GM12878 (cell line): ENCODE measurements at regions not wholly inside any gene's neighbourhood (a gene's known extent, or its start where the extent isn't known, plus 50 kb on each side); places are given as distances from the start of the nearest gene placed in this dataset.

Experiments used
- ATAC-seq: fragments of 200-7000 bp; cut with Tn5 transposase; 3 replicates; pipeline ENCODE4 v1.9.1; 2020; ENCODE audit warnings: mild to moderate bottlenecking, moderate library complexity
- BruUV-seq: library from RNA; stranded (reverse); fragments of 400-500 nt; replicated peaks from 2 replicates; lab custom pipeline; 2021; lab: Mats Ljungman, UMichigan
- CTCF ChIA-PET: fragments of 300-600 bp; sonication (Branson Sonifier 250); formaldehyde crosslinking; extraction: SDS; loops from one replicate; lab custom pipeline; 2021; ENCODE audit warnings: inconsistent platforms; lab: Yijun Ruan, JAX
- POLR2A ChIA-PET: fragments of 350-600 bp; formaldehyde crosslinking; extraction: SDS; loops from one replicate; lab custom pipeline; 2021; ENCODE audit warnings: inconsistent platforms; lab: Charles Lee
- RAD21 ChIA-PET: fragments of 300-600 bp; sonication (Branson Sonifier 250); formaldehyde crosslinking; loops from one replicate; lab custom pipeline; 2023; ENCODE audit warnings: antibody characterized with exemption; ENCODE audit not compliant: unreplicated experiment; lab: Charles Lee
- SMC1A ChIA-PET: fragments of 300-600 bp; sonication (Branson Sonifier 250); formaldehyde crosslinking; loops from one replicate; lab custom pipeline; 2023; ENCODE audit not compliant: unreplicated experiment, uncharacterized antibody; lab: Charles Lee
- DNase-seq: peaks from one replicate; pipeline ENCODE4 v3.0.0-alpha.2; 2011; ENCODE audit warnings: low read depth, low spot score
- FAIRE-seq: peaks from 3 replicates; lab custom pipeline; 2011; peaks lifted over from hg19 to GRCh38; lab: Jason Lieb, UNC
- H2AFZ ChIP-seq: 2 replicates; pipeline ENCODE4 v1.6.0; 2011; ENCODE audit warnings: low read depth, low read length, control low read depth; ENCODE audit not compliant: control insufficient read depth
- H3K27ac ChIP-seq: 2 replicates; pipeline ENCODE4 v1.5.1; 2011; ENCODE audit warnings: control low read depth; ENCODE audit not compliant: control insufficient read depth, insufficient read depth
- H3K27me3 ChIP-seq, 2 experiments: replicated peaks in 1 of 2; 2 replicates each; pipeline versions ENCODE4 v1.6.0 to v1.6.1; 2011; ENCODE audit warnings: low read length in 1 of 2; ENCODE audit not compliant: control insufficient read depth in 2 of 2, insufficient read depth in 2 of 2
- H3K36me3 ChIP-seq, 2 experiments: 2 replicates each; pipeline ENCODE4 v1.5.1; 2011; ENCODE audit warnings: low read length in 1 of 2; ENCODE audit not compliant: control insufficient read depth in 2 of 2, insufficient read depth in 2 of 2
- H3K4me1 ChIP-seq: 2 replicates; pipeline ENCODE4 v1.6.1; 2011; ENCODE audit warnings: mild to moderate bottlenecking, low read length, moderate library complexity, mixed read lengths; ENCODE audit not compliant: control insufficient read depth, insufficient read depth
- H3K4me2 ChIP-seq: 2 replicates; pipeline ENCODE4 v1.6.0; 2011; ENCODE audit warnings: control low read depth; ENCODE audit not compliant: control insufficient read depth, insufficient read depth
- H3K4me3 ChIP-seq: fragments of 200-600 bp; sonication (generic); 2 replicates; pipeline ENCODE4 v1.5.1; 2016
- H3K79me2 ChIP-seq: 2 replicates; pipeline ENCODE4 v1.6.0; 2011; ENCODE audit warnings: low read length; ENCODE audit not compliant: control insufficient read depth, insufficient read depth
- H3K9ac ChIP-seq: 2 replicates; pipeline ENCODE4 v1.8.0; 2011; ENCODE audit warnings: low read length, control low read depth, mixed read lengths; ENCODE audit not compliant: control insufficient read depth, insufficient read depth
- H3K9me3 ChIP-seq: replicated peaks from 3 replicates; pipeline ENCODE4 v1.5.1; 2011; ENCODE audit warnings: mild to moderate bottlenecking, low read length; ENCODE audit not compliant: control insufficient read depth, insufficient read depth
- H4K20me1 ChIP-seq: 2 replicates; pipeline ENCODE4 v1.6.0; 2011; ENCODE audit not compliant: control insufficient read depth, insufficient read depth
- CEBPZ ChIP-seq: fragments of 150-350 bp; IDR thresholded peaks from 2 replicates; pipeline ENCODE4 v1.6.1; 2016; ENCODE audit warnings: low read depth, low read length
- IRF5 ChIP-seq: fragments of 450-650 bp; IDR thresholded peaks from 2 replicates; pipeline ENCODE4 v1.6.1; 2017; ENCODE audit warnings: borderline replicate concordance
- JUNB ChIP-seq: IDR thresholded peaks from 2 replicates; pipeline ENCODE4 v1.6.1; 2016; ENCODE audit warnings: antibody characterized with exemption, mild to moderate bottlenecking
- NFYA ChIP-seq: IDR thresholded peaks from 2 replicates; pipeline ENCODE4 v1.6.1; 2011; ENCODE audit warnings: low read depth, mild to moderate bottlenecking, low read length, improper control_type of control experiment, borderline replicate concordance
- NRF1 ChIP-seq: conservative IDR thresholded peaks from 2 replicates; pipeline ENCODE4 v1.6.1; 2011; ENCODE audit warnings: mild to moderate bottlenecking, low read depth, low read length, improper control_type of control experiment
- ZNF274 ChIP-seq: IDR thresholded peaks from one replicate; pipeline ENCODE4 v1.8.0; 2011; ENCODE audit not compliant: insufficient read length, insufficient read depth
- in situ Hi-C: fragments of 300-500 bp; cut with MboI; formaldehyde crosslinking; loops from 9 replicates; pipeline ENCODE4 v1.14.3; 2018; ENCODE audit warnings: mixed read lengths
- intact Hi-C: fragments of 100-400 bp; cut with micrococcal nuclease; formaldehyde crosslinking; loops from one replicate; pipeline ENCODE4 v1.14.2; 2022; ENCODE audit not compliant: unreplicated experiment
- TF ChIP-seq, protein P1 (sequence below), 3 experiments: IDR thresholded peaks in 2 of 3; conservative IDR thresholded peaks in 1 of 3; 2 replicates each; pipeline ENCODE4 v1.5.1; 2011; ENCODE audit warnings: low read depth in 3 of 3, low read length in 3 of 3, mild to moderate bottlenecking in 3 of 3, control low read depth in 2 of 3, moderate library complexity in 2 of 3, inconsistent platforms in 1 of 3, mixed read lengths in 1 of 3; ENCODE audit not compliant: control insufficient read depth in 2 of 3, insufficient read depth in 1 of 3; ENCODE audit errors: extremely low read depth in 1 of 3
- TF ChIP-seq, protein P2 (sequence below): fragments of 450-650 bp; IDR thresholded peaks from 2 replicates; pipeline ENCODE4 v1.6.1; 2017; ENCODE audit warnings: mild to moderate bottlenecking, moderate library complexity

DNA sequence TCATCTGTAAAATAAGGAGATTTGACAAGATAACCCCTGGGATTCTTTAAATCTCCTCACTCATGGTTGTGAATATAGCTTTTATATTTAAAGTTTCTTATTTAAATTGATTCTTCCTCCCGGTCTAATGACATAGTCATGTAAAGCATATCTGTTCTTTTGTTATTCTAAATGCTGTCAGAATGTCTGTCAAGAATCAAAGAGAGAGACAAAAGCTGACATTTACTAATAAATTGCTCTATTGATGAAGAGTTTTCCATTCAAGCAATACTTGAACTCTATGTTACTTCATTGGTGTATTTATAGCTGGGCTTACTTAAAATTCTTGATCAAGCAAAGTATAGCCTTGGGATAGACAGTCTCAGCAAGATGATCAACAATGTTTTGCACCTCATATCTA, 865.8 kb downstream of the TBC1D32 start (continued):
- TF ChIP-seq, protein P1, sequence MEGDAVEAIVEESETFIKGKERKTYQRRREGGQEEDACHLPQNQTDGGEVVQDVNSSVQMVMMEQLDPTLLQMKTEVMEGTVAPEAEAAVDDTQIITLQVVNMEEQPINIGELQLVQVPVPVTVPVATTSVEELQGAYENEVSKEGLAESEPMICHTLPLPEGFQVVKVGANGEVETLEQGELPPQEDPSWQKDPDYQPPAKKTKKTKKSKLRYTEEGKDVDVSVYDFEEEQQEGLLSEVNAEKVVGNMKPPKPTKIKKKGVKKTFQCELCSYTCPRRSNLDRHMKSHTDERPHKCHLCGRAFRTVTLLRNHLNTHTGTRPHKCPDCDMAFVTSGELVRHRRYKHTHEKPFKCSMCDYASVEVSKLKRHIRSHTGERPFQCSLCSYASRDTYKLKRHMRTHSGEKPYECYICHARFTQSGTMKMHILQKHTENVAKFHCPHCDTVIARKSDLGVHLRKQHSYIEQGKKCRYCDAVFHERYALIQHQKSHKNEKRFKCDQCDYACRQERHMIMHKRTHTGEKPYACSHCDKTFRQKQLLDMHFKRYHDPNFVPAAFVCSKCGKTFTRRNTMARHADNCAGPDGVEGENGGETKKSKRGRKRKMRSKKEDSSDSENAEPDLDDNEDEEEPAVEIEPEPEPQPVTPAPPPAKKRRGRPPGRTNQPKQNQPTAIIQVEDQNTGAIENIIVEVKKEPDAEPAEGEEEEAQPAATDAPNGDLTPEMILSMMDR (IDR thresholded peaks at IDR 0.05 in 2 of 3, conservative IDR thresholded peaks at IDR 0.05 in 1 of 3; ENCODE audit: control insufficient read depth in 2 of 3, extremely low read depth in 1 of 3, insufficient read depth in 1 of 3, low read depth in 3 of 3, low read length in 3 of 3) = no peak
- no peak for TF ChIP-seq NRF1
- TF ChIP-seq CEBPZ = no peak
- no peak for TF ChIP-seq IRF5
- no peak for TF ChIP-seq ZNF274
- TF ChIP-seq, all 136 proteins: peak for 0

GRCh38 chr6:120451508-120451907, 882.8 kb downstream of the TBC1D32 start:
- H3K9ac ChIP-seq = no peak overlapping the region
- in situ Hi-C loops (no loop called here), intact Hi-C loops (no loop called here)
- H3K9me3 ChIP-seq = no peaks in the 10 kb centered on the region
- no peaks in the 10 kb centered on the region for H3K4me1 ChIP-seq
- FAIRE-seq (no peak), DNase-seq (no peak), ATAC-seq (no peak)
- SMC1A ChIA-PET = no interaction called here
- no peak overlapping the region for H3K27ac ChIP-seq
- no peaks in the 10 kb centered on the region for H3K36me3 ChIP-seq
- CTCF ChIA-PET = no interaction called here
- H3K79me2 ChIP-seq = no peaks in the 10 kb centered on the region
- POLR2A ChIA-PET = no interaction called here
- TF ChIP-seq ZNF274 (no peak), JUNB (no peak), NFYA (no peak)
- TF ChIP-seq, protein P2, sequence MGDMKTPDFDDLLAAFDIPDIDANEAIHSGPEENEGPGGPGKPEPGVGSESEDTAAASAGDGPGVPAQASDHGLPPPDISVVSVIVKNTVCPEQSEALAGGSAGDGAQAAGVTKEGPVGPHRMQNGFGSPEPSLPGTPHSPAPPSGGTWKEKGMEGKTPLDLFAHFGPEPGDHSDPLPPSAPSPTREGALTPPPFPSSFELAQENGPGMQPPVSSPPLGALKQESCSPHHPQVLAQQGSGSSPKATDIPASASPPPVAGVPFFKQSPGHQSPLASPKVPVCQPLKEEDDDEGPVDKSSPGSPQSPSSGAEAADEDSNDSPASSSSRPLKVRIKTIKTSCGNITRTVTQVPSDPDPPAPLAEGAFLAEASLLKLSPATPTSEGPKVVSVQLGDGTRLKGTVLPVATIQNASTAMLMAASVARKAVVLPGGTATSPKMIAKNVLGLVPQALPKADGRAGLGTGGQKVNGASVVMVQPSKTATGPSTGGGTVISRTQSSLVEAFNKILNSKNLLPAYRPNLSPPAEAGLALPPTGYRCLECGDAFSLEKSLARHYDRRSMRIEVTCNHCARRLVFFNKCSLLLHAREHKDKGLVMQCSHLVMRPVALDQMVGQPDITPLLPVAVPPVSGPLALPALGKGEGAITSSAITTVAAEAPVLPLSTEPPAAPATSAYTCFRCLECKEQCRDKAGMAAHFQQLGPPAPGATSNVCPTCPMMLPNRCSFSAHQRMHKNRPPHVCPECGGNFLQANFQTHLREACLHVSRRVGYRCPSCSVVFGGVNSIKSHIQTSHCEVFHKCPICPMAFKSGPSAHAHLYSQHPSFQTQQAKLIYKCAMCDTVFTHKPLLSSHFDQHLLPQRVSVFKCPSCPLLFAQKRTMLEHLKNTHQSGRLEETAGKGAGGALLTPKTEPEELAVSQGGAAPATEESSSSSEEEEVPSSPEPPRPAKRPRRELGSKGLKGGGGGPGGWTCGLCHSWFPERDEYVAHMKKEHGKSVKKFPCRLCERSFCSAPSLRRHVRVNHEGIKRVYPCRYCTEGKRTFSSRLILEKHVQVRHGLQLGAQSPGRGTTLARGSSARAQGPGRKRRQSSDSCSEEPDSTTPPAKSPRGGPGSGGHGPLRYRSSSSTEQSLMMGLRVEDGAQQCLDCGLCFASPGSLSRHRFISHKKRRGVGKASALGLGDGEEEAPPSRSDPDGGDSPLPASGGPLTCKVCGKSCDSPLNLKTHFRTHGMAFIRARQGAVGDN = no peak
- BruUV-seq = no TSS peak
- H3K27me3 ChIP-seq = no peaks in the 10 kb centered on the region
- no peak overlapping the region for H3K4me2 ChIP-seq
- H2AFZ ChIP-seq = no peak overlapping the region
- RAD21 ChIA-PET = interaction anchor here (1.3 kb wide), 1 partner anchor 17 kb away, joined by 3 read pairs; no protein-coding TSS in a partner anchor
- H4K20me1 ChIP-seq = no peaks in the 10 kb centered on the region
- no peak overlapping the region for H3K4me3 ChIP-seq
